ENCODE measurements at regions not wholly inside any gene's neighbourhood (a gene's known extent, or its start where the extent isn't known, plus 50 kb on each side); places are given as distances from the start of the nearest gene placed in this dataset.

DNA sequence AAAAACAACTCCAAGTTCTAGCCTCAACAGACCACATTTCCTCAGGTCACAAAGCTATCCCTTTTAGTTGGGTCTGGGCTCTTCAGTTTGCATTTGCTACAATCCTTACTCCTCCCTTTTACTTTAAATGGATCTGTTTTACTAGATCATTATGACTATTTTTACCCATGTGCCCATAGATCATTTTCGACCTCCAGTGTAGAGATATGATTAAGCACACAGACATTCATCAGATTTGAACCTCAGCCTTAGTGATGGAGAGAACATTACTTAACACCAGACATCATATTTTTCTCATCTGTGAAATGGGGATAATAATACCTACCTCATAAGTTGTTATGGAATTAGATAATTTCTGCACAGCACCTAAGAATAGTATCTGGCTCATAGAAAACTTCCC is 141.9 kb downstream of the NPR3 start:
- no peak overlapping the region for H3K9ac ChIP-seq (ENCODE audit: low read length)
- no peak overlapping the region for H3K14ac ChIP-seq (ENCODE audit: low read length)
- H2BK5ac ChIP-seq (ENCODE audit: low read depth, low read length, poor library complexity) = no peak overlapping the region
- H4K91ac ChIP-seq (ENCODE audit: low read depth, low read length) = no peak overlapping the region
- H2AFZ ChIP-seq (ENCODE audit: insufficient read depth, low read length, poor library complexity) = no peak overlapping the region
- peaks cover 2 to 3% of the 10 kb centered on the region in 2 experiments for H3K4me1 ChIP-seq (ENCODE audit: control insufficient read depth in 1 of 2, insufficient read depth in 2 of 2, low read length in 2 of 2)
- no peak overlapping the region for H4K8ac ChIP-seq (ENCODE audit: low read depth, low read length)
- H2BK120ac ChIP-seq (ENCODE audit: insufficient read depth, low read length, poor library complexity) = no peak overlapping the region
- H3K4ac ChIP-seq (ENCODE audit: low read depth, low read length) = no peak overlapping the region
- H3K9me3 ChIP-seq (ENCODE audit: insufficient read depth, low read depth, low read length) = no peaks in the 10 kb centered on the region
- no CpG with 5 or more reads among the region's 1 CpG for WGBS (ENCODE audit: extremely low coverage, insufficient coverage, insufficient read length)
- no peak overlapping the region for H3K23ac ChIP-seq (ENCODE audit: low read length)
- H3K79me1 ChIP-seq (ENCODE audit: low read length) = no peaks in the 10 kb centered on the region
- no peak overlapping the region for H4K12ac ChIP-seq (ENCODE audit: low read depth, low read length)
- no peaks in the 10 kb centered on the region for H3K79me2 ChIP-seq (ENCODE audit: control insufficient read depth, insufficient read depth, low read length, poor library complexity)
- H2BK12ac ChIP-seq (ENCODE audit: low read length) = no peak overlapping the region
- no peak overlapping the region for H3K18ac ChIP-seq (ENCODE audit: low read length)
- no peak overlapping the region for H3K4me3 ChIP-seq (ENCODE audit: low read depth, low read length)
- H2AK5ac ChIP-seq (ENCODE audit: low read length) = no peak overlapping the region
- H3K4me2 ChIP-seq (ENCODE audit: low read length) = no peak overlapping the region
- H3K36me3 ChIP-seq (ENCODE audit: control insufficient read depth in 1 of 2, insufficient read depth in 2 of 2, low read length in 2 of 2) = no peaks in the 10 kb centered on the region
- H3K27ac ChIP-seq (ENCODE audit: low read depth, low read length) = no peak overlapping the region
- H3K27me3 ChIP-seq (ENCODE audit: insufficient read depth, low read length) = no peaks in the 10 kb centered on the region
- no peak for DNase-seq

DNA sequence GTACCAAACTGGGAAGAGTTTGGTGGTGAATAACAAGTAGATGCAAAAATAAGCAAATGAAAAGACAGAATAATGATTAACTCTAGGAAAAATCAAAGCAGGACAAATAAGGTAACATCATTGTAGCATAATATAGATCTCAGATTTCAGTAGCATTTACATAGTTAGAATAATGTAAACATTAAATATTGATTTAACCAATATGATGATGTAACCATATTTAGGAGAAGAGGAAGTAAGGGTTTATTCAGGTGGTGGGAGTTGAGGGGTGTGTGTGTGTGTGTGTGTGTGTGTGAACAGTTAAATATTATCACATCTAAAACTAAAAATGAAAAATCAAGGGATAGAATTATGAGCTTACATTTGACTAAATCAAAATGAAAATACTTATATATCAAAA is 143.4 kb downstream of the NPR3 start:
- H3K36me3 ChIP-seq (ENCODE audit: control insufficient read depth in 1 of 2, insufficient read depth in 2 of 2, low read length in 2 of 2) = no peaks in the 10 kb centered on the region
- H3K18ac ChIP-seq (ENCODE audit: low read length) = no peak overlapping the region
- H3K9me3 ChIP-seq (ENCODE audit: insufficient read depth, low read depth, low read length) = no peaks in the 10 kb centered on the region
- no peak overlapping the region for H3K27ac ChIP-seq (ENCODE audit: low read depth, low read length)
- no peaks in the 10 kb centered on the region for H3K79me2 ChIP-seq (ENCODE audit: control insufficient read depth, insufficient read depth, low read length, poor library complexity)
- H4K91ac ChIP-seq (ENCODE audit: low read depth, low read length) = no peak overlapping the region
- no peak overlapping the region for H2BK120ac ChIP-seq (ENCODE audit: insufficient read depth, low read length, poor library complexity)
- no peak overlapping the region for H3K4ac ChIP-seq (ENCODE audit: low read depth, low read length)
- no peaks in the 10 kb centered on the region for H3K79me1 ChIP-seq (ENCODE audit: low read length)
- no peak for DNase-seq
- no peak overlapping the region for H3K14ac ChIP-seq (ENCODE audit: low read length)
- H3K4me2 ChIP-seq (ENCODE audit: low read length) = no peak overlapping the region
- H3K4me3 ChIP-seq (ENCODE audit: low read depth, low read length) = no peak overlapping the region
- no peak overlapping the region for H2BK5ac ChIP-seq (ENCODE audit: low read depth, low read length, poor library complexity)
- H2BK12ac ChIP-seq (ENCODE audit: low read length) = no peak overlapping the region
- no peak overlapping the region for H3K9ac ChIP-seq (ENCODE audit: low read length)
- no peak overlapping the region for H4K12ac ChIP-seq (ENCODE audit: low read depth, low read length)
- H3K27me3 ChIP-seq (ENCODE audit: insufficient read depth, low read length) = no peaks in the 10 kb centered on the region
- no peak overlapping the region for H3K23ac ChIP-seq (ENCODE audit: low read length)
- H2AK5ac ChIP-seq (ENCODE audit: low read length) = no peak overlapping the region
- H3K4me1 ChIP-seq (ENCODE audit: control insufficient read depth in 1 of 2, insufficient read depth in 2 of 2, low read length in 2 of 2) = peaks cover 2 to 3% of the 10 kb centered on the region in 2 experiments
- no peak overlapping the region for H2AFZ ChIP-seq (ENCODE audit: insufficient read depth, low read length, poor library complexity)
- no peak overlapping the region for H4K8ac ChIP-seq (ENCODE audit: low read depth, low read length)

DNA sequence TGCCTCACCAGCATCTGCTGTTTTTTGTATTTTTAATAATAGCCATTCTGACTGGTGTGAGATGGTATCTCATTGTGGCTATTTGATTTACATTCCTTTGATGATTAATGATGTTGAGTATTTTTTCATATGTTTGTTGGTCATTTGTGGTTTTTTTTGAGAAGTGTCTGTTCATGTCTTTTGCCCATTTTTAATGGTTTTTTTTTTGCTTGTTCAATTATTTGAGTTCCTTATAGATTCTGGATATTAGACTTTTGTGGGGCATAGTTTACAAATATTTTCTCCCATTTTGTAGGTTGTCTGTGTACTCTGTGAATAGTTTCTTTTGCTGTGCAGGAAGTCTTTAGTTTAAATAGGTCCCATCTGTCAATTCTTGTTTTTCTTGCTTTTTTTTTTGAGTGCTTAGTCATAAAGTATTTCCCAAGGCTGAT is 148.1 kb downstream of the NPR3 start:
- Histone ChIP-seq H3K27ac (ENCODE audit: low read depth, low read length) (no peak overlapping the region), H3K27me3 (ENCODE audit: insufficient read depth, low read length) (no peaks in the 10 kb centered on the region), H2AFZ (ENCODE audit: insufficient read depth, low read length, poor library complexity) (no peak overlapping the region), H4K8ac (ENCODE audit: low read depth, low read length) (no peak overlapping the region), H3K36me3 (ENCODE audit: control insufficient read depth in 1 of 2, insufficient read depth in 2 of 2, low read length in 2 of 2) (no peaks in the 10 kb centered on the region), H3K4me1 (ENCODE audit: control insufficient read depth in 1 of 2, insufficient read depth in 2 of 2, low read length in 2 of 2) (no peaks in the 10 kb centered on the region), H3K14ac (ENCODE audit: low read length) (no peak overlapping the region), H4K91ac (ENCODE audit: low read depth, low read length) (no peak overlapping the region), H4K12ac (ENCODE audit: low read depth, low read length) (no peak overlapping the region), H3K23ac (ENCODE audit: low read length) (no peak overlapping the region), H3K9ac (ENCODE audit: low read length) (no peak overlapping the region), H3K4me2 (ENCODE audit: low read length) (no peak overlapping the region), H3K79me1 (ENCODE audit: low read length) (no peaks in the 10 kb centered on the region), H2BK12ac (ENCODE audit: low read length) (no peak overlapping the region), H2BK120ac (ENCODE audit: insufficient read depth, low read length, poor library complexity) (no peak overlapping the region), H2AK5ac (ENCODE audit: low read length) (no peak overlapping the region), H3K79me2 (ENCODE audit: control insufficient read depth, insufficient read depth, low read length, poor library complexity) (no peaks in the 10 kb centered on the region), H2BK5ac (ENCODE audit: low read depth, low read length, poor library complexity) (no peak overlapping the region), H3K4ac (ENCODE audit: low read depth, low read length) (no peak overlapping the region), H3K4me3 (ENCODE audit: low read depth, low read length) (no peak overlapping the region), H3K18ac (ENCODE audit: low read length) (no peak overlapping the region), H3K9me3 (ENCODE audit: insufficient read depth, low read depth, low read length) (no peaks in the 10 kb centered on the region)
- no peak for DNase-seq

DNA sequence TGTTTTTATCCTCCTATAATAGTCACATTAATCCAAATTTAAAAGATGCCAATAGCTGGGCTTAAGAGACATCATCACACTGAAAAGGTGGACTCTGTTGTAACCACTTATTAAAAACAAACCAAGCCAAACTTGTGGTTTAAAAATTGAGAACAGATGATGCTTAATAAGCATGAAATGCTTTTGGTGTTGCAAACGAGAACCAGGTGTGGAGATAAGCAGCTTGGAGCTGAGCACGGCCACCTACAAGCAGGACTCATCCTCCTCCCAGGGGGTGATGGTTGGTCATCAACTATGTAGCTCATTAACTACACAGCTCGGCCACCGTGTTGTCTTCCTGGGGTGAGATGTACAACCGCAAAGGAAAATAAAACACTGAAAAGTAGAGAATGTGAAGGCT is 154.4 kb downstream of the NPR3 start:
- Histone ChIP-seq H3K9ac (ENCODE audit: low read length) (no peak overlapping the region), H3K9me3 (ENCODE audit: insufficient read depth, low read depth, low read length) (no peaks in the 10 kb centered on the region), H2BK12ac (ENCODE audit: low read length) (no peak overlapping the region), H3K18ac (ENCODE audit: low read length) (no peak overlapping the region), H3K23ac (ENCODE audit: low read length) (no peak overlapping the region), H4K12ac (ENCODE audit: low read depth, low read length) (no peak overlapping the region), H2BK5ac (ENCODE audit: low read depth, low read length, poor library complexity) (no peak overlapping the region), H4K91ac (ENCODE audit: low read depth, low read length) (no peak overlapping the region), H3K4me1 (ENCODE audit: control insufficient read depth in 1 of 2, insufficient read depth in 2 of 2, low read length in 2 of 2) (no peaks in the 10 kb centered on the region), H3K4me2 (ENCODE audit: low read length) (no peak overlapping the region), H3K79me1 (ENCODE audit: low read length) (no peaks in the 10 kb centered on the region), H2AK5ac (ENCODE audit: low read length) (no peak overlapping the region), H2BK120ac (ENCODE audit: insufficient read depth, low read length, poor library complexity) (no peak overlapping the region), H3K27me3 (ENCODE audit: insufficient read depth, low read length) (no peaks in the 10 kb centered on the region), H4K8ac (ENCODE audit: low read depth, low read length) (no peak overlapping the region), H3K14ac (ENCODE audit: low read length) (no peak overlapping the region), H3K36me3 (ENCODE audit: control insufficient read depth in 1 of 2, insufficient read depth in 2 of 2, low read length in 2 of 2) (no peaks in the 10 kb centered on the region), H3K27ac (ENCODE audit: low read depth, low read length) (no peak overlapping the region), H2AFZ (ENCODE audit: insufficient read depth, low read length, poor library complexity) (no peak overlapping the region), H3K4ac (ENCODE audit: low read depth, low read length) (no peak overlapping the region), H3K4me3 (ENCODE audit: low read depth, low read length) (no peak overlapping the region), H3K79me2 (ENCODE audit: control insufficient read depth, insufficient read depth, low read length, poor library complexity) (no peaks in the 10 kb centered on the region)
- WGBS (ENCODE audit: extremely low coverage, insufficient coverage, insufficient read length) = no CpG with 5 or more reads among the region's 5 CpGs
- DNase-seq = no peak

DNA sequence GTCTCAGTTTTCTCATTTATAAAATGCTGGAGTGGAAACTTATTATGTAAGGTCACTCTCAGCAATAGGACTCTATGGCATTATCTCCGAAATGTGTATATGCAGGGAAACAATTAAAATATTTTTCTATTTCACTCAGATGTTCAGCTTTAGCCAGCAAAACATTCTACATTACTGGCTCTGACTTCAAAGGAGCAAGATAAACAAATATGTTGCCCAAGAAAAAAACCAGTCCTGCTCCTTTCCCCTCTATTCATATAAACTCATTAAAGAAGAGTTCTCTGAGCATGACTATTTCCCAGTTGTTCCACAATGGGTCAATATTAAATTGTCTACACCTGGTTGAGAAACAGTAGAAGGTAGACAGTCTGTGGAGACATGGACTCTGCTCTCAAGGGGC is 155.0 kb downstream of the NPR3 start:
- H3K27ac ChIP-seq (ENCODE audit: low read depth, low read length) = no peak overlapping the region
- no peak overlapping the region for H3K4me3 ChIP-seq (ENCODE audit: low read depth, low read length)
- no peaks in the 10 kb centered on the region for H3K36me3 ChIP-seq (ENCODE audit: control insufficient read depth in 1 of 2, insufficient read depth in 2 of 2, low read length in 2 of 2)
- no peak overlapping the region for H3K14ac ChIP-seq (ENCODE audit: low read length)
- H2BK12ac ChIP-seq (ENCODE audit: low read length) = no peak overlapping the region
- H3K79me1 ChIP-seq (ENCODE audit: low read length) = no peaks in the 10 kb centered on the region
- no peak overlapping the region for H3K9ac ChIP-seq (ENCODE audit: low read length)
- no peak overlapping the region for H2BK120ac ChIP-seq (ENCODE audit: insufficient read depth, low read length, poor library complexity)
- no peak overlapping the region for H3K23ac ChIP-seq (ENCODE audit: low read length)
- H3K18ac ChIP-seq (ENCODE audit: low read length) = no peak overlapping the region
- no peak for DNase-seq
- H4K8ac ChIP-seq (ENCODE audit: low read depth, low read length) = no peak overlapping the region
- no peak overlapping the region for H3K4me2 ChIP-seq (ENCODE audit: low read length)
- H2AK5ac ChIP-seq (ENCODE audit: low read length) = no peak overlapping the region
- WGBS (ENCODE audit: extremely low coverage, insufficient coverage, insufficient read length) = no CpG with 5 or more reads among the region's 1 CpG
- no peak overlapping the region for H2BK5ac ChIP-seq (ENCODE audit: low read depth, low read length, poor library complexity)
- H3K9me3 ChIP-seq (ENCODE audit: insufficient read depth, low read depth, low read length) = no peaks in the 10 kb centered on the region
- no peaks in the 10 kb centered on the region for H3K79me2 ChIP-seq (ENCODE audit: control insufficient read depth, insufficient read depth, low read length, poor library complexity)
- H3K27me3 ChIP-seq (ENCODE audit: insufficient read depth, low read length) = no peaks in the 10 kb centered on the region
- no peaks in the 10 kb centered on the region for H3K4me1 ChIP-seq (ENCODE audit: control insufficient read depth in 1 of 2, insufficient read depth in 2 of 2, low read length in 2 of 2)
- no peak overlapping the region for H2AFZ ChIP-seq (ENCODE audit: insufficient read depth, low read length, poor library complexity)
- H4K91ac ChIP-seq (ENCODE audit: low read depth, low read length) = no peak overlapping the region
- H4K12ac ChIP-seq (ENCODE audit: low read depth, low read length) = no peak overlapping the region
- no peak overlapping the region for H3K4ac ChIP-seq (ENCODE audit: low read depth, low read length)
